IMR-90 (cell line): ENCODE measurements at regions not wholly inside any gene's neighbourhood (a gene's known extent, or its start where the extent isn't known, plus 50 kb on each side); places are given as distances from the start of the nearest gene placed in this dataset.

ENCODE experiments used
- BHLHE40 ChIP-seq: fragments of 150-350 bp; IDR thresholded peaks from 2 replicates; pipeline ENCODE4 v1.6.1; 2016; ENCODE audit warnings: mild to moderate bottlenecking, low read depth, low read length
- CEBPB ChIP-seq: IDR thresholded peaks from 2 replicates; pipeline ENCODE4 v1.6.1; 2012; ENCODE audit warnings: low read depth, low read length, improper control_type of control experiment
- MAZ ChIP-seq: IDR thresholded peaks from 2 replicates; pipeline ENCODE4 v1.6.1; 2012; ENCODE audit warnings: low read depth, mild to moderate bottlenecking, low read length, improper control_type of control experiment, moderate library complexity, borderline replicate concordance
- MXI1 ChIP-seq: IDR thresholded peaks from 2 replicates; pipeline ENCODE4 v1.6.1; 2012; ENCODE audit warnings: low read depth, mild to moderate bottlenecking, low read length, moderate library complexity, borderline replicate concordance
- POLR2A ChIP-seq: IDR thresholded peaks from 2 replicates; pipeline ENCODE4 v1.6.1; 2012; ENCODE audit warnings: mild to moderate bottlenecking, low read depth, low read length
- RAD21 ChIP-seq: IDR thresholded peaks from 2 replicates; pipeline ENCODE4 v1.6.1; 2012; ENCODE audit warnings: low read length, improper control_type of control experiment
- RCOR1 ChIP-seq: IDR thresholded peaks from 2 replicates; pipeline ENCODE4 v1.6.1; 2012; ENCODE audit warnings: mild to moderate bottlenecking, low read length, improper control_type of control experiment; ENCODE audit not compliant: insufficient replicate concordance
- RFX5 ChIP-seq: IDR thresholded peaks from 2 replicates; pipeline ENCODE4 v1.8.0; 2012; ENCODE audit warnings: low read depth, mild to moderate bottlenecking, low read length, moderate library complexity
- SMC3 ChIP-seq: fragments of 150-350 bp; IDR thresholded peaks from 2 replicates; pipeline ENCODE4 v1.6.1; 2016; ENCODE audit warnings: low read depth, mild to moderate bottlenecking, antibody characterized with exemption, low read length, moderate library complexity
- TF ChIP-seq, protein P1 (sequence below): conservative IDR thresholded peaks from 2 replicates; pipeline ENCODE4 v1.5.1; 2012; ENCODE audit warnings: mild to moderate bottlenecking, low read depth, low read length, improper control_type of control experiment
- TF ChIP-seq, protein P2 (sequence below): fragments of 150-350 bp; IDR thresholded peaks from 2 replicates; pipeline ENCODE4 v1.6.1; 2017; ENCODE audit warnings: mild to moderate bottlenecking, antibody characterized with exemption, low read length, low read depth

DNA sequence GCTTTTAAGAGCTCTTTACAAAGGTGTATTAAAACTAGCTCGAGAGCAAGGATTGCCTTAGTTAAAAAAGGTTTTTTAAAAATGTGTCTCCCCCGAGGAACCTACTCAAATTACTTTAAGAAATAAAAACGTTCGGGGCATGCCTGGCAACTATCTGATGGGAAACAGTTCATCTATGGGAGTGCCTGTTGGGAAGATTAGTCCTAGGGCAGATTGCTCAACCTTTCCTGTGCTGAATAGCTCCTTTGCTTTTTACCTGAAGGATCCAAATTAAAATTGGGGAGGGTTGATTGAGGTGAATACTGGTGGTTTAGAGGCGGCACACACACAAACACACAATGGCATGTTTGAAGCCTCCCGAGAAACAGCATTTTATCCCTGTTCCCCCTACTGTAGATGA, 541.4 kb upstream of the ATP2B1 start:
- TF ChIP-seq, protein P1, sequence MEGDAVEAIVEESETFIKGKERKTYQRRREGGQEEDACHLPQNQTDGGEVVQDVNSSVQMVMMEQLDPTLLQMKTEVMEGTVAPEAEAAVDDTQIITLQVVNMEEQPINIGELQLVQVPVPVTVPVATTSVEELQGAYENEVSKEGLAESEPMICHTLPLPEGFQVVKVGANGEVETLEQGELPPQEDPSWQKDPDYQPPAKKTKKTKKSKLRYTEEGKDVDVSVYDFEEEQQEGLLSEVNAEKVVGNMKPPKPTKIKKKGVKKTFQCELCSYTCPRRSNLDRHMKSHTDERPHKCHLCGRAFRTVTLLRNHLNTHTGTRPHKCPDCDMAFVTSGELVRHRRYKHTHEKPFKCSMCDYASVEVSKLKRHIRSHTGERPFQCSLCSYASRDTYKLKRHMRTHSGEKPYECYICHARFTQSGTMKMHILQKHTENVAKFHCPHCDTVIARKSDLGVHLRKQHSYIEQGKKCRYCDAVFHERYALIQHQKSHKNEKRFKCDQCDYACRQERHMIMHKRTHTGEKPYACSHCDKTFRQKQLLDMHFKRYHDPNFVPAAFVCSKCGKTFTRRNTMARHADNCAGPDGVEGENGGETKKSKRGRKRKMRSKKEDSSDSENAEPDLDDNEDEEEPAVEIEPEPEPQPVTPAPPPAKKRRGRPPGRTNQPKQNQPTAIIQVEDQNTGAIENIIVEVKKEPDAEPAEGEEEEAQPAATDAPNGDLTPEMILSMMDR, result no peak
- no peak for TF ChIP-seq MXI1
- no peak for TF ChIP-seq BHLHE40
- TF ChIP-seq POLR2A, result no peak
- no peak for TF ChIP-seq MAZ
- no peak for TF ChIP-seq RAD21
- TF ChIP-seq, protein P2, sequence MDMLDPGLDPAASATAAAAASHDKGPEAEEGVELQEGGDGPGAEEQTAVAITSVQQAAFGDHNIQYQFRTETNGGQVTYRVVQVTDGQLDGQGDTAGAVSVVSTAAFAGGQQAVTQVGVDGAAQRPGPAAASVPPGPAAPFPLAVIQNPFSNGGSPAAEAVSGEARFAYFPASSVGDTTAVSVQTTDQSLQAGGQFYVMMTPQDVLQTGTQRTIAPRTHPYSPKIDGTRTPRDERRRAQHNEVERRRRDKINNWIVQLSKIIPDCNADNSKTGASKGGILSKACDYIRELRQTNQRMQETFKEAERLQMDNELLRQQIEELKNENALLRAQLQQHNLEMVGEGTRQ, result no peak
- no peak for TF ChIP-seq RFX5
- no peak for TF ChIP-seq CEBPB
- no peak for TF ChIP-seq SMC3
- no peak for TF ChIP-seq RCOR1
